ENCODE measurements at regions not wholly inside any gene's neighbourhood (a gene's known extent, or its start where the extent isn't known, plus 50 kb on each side); places are given as distances from the start of the nearest gene placed in this dataset.
"Not testable (repeated sequence)": the region's sequence is repeated elsewhere in the genome, so short reads cannot be mapped to it uniquely, and the experiment has no call there.

DNA sequence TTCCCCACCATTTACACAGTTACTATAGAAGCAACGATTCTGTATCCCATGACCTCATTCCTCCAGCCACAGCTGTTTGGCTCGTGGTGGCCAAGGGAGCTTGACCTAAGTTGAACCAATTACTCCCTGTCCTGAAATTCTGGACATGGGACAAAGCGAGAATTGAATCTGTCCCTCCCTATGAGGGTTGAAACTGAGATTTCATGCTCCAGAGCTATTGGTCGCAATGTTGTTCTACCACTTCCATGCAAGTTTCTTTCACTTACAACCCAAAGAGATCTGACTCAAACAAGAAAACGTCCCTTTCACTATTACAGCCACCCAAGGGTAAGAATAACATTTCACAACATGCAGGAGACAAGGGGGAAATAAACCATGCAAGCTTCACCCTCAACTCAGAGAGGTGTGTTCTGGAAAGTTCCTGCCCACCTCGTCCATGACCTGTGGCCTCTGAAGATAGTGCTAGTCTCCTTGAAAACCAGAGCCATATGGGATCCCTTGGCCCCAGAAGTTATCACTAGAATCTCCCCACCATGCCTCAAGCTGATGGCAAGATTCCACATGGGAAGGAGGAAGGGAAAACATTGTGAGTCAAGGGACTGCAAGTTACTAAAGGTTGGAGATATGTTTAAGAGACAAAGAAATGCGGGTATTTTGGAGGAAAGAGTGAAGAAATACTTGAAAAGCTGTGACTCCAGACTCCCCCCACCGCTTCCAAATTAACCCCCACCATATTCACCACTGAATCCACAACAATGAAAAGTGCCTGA is 74.5 kb upstream of the SRSF6 start:
- WGBS, 2 experiments (ENCODE audit: low coverage in 1 of 2, low lambda C conversion rate in 2 of 2, missing lambda C conversion rate in 2 of 2): 46 to 49% methylated on average over 8 of the region's 8 CpGs
- H3K9ac ChIP-seq: no peak overlapping the region
- H3K4me2 ChIP-seq (ENCODE audit: unreplicated experiment): peak overlapping the region; percentile 36
- no peak overlapping the region for H3K4me3 ChIP-seq
- H3K9me2 ChIP-seq (ENCODE audit: insufficient read depth): no peaks in the 10 kb centered on the region
- H3K9me3 ChIP-seq (ENCODE audit: low read depth): no peaks in the 10 kb centered on the region
- peaks cover 32% of the 10 kb centered on the region for H3F3A ChIP-seq (ENCODE audit: insufficient read depth)
- H3K27ac ChIP-seq: 0 out of 2 replicates have a peak overlapping the region, but pooled peaks have one; percentile 22
- in situ Hi-C loops (cut with MboI): no loop called here
- H3K4me1 ChIP-seq (ENCODE audit: insufficient read depth): peaks cover 41% of the 10 kb centered on the region
- TF ChIP-seq EZH2phosphoT487 (IDR thresholded peaks at IDR 0.05; ENCODE audit: insufficient read depth, low read depth) (no peak), EZH2 (IDR thresholded peaks at IDR 0.05; ENCODE audit: insufficient read depth, poor library complexity, severe bottlenecking) (no peak)
- no peaks in the 10 kb centered on the region for H3K36me3 ChIP-seq (ENCODE audit: low read depth)
- no peaks in the 10 kb centered on the region for H4K20me1 ChIP-seq (ENCODE audit: insufficient read depth)
- DNase-seq: peak; percentile 65
- 0 out of 2 replicates have a peak overlapping the region, but pooled peaks have one; percentile 18 for H2AFZ ChIP-seq
- H3K27me3 ChIP-seq (replicated peaks; ENCODE audit: insufficient read depth): no peaks in the 10 kb centered on the region
- H3K79me2 ChIP-seq (ENCODE audit: insufficient read depth): no peaks in the 10 kb centered on the region

DNA sequence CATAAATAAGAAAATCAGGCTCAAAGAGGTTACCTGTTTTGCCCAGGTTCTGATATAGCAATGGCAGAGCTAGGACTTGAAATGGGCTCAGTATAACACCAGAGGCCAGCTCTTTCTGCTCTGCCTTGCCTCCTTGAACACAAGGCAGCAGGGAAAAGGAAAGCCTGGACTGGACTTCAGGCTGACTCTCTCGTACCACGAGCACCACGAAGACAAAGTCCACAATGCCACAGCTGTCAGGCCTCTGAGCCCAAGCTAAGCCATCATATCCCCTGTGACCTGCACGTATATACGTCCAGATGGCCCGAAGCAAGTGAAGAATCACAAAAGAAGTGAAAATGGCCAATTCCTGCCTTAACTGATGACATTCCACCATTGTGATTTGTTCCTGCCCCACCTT is 75.6 kb upstream of the SRSF6 start:
- H3K9me3 ChIP-seq (ENCODE audit: low read depth); H3K79me2 ChIP-seq (ENCODE audit: insufficient read depth); H3K36me3 ChIP-seq (ENCODE audit: low read depth); DNase-seq; H3K9me2 ChIP-seq (ENCODE audit: insufficient read depth); H4K20me1 ChIP-seq (ENCODE audit: insufficient read depth); H3K27ac ChIP-seq; H2AFZ ChIP-seq; H3K4me2 ChIP-seq (ENCODE audit: unreplicated experiment); H3K9ac ChIP-seq; H3K4me3 ChIP-seq; in situ Hi-C loops (cut with MboI); H3K27me3 ChIP-seq (replicated peaks; ENCODE audit: insufficient read depth): not testable (repeated sequence)
- H3K4me1 ChIP-seq (ENCODE audit: insufficient read depth): peaks cover 34% of the 10 kb centered on the region
- H3F3A ChIP-seq (ENCODE audit: insufficient read depth): peaks cover 32% of the 10 kb centered on the region
- 86 to 97% methylated on average over 6 of the region's 6 CpGs for WGBS, 2 experiments (ENCODE audit: low coverage in 1 of 2, low lambda C conversion rate in 2 of 2, missing lambda C conversion rate in 2 of 2)

DNA sequence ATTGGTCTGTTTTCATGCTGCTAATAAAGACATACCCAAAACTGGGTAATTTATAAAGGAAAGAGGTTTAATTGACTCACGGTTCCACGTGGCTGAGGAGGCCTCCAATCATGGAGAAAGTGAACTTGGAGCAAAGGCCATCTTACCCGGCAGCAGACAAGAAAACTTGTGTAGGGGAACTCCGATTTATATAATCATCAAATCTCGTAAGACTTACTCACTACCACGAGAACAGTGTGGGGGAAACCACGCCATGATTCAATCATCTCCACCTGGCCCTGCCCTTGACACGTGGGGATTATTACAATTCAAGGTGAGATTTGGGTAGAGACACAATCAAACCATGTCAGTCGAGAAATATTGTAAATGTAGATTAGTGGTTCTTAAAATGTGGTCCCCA is 76.2 kb upstream of the SRSF6 start:
- in situ Hi-C loops (cut with MboI); H3K4me3 ChIP-seq; DNase-seq; H3K27me3 ChIP-seq (replicated peaks; ENCODE audit: insufficient read depth); H3K79me2 ChIP-seq (ENCODE audit: insufficient read depth); H4K20me1 ChIP-seq (ENCODE audit: insufficient read depth); H3K36me3 ChIP-seq (ENCODE audit: low read depth); H3K9ac ChIP-seq; H3K9me3 ChIP-seq (ENCODE audit: low read depth); H3K27ac ChIP-seq; H3K9me2 ChIP-seq (ENCODE audit: insufficient read depth); H2AFZ ChIP-seq; H3K4me2 ChIP-seq (ENCODE audit: unreplicated experiment): not testable (repeated sequence)
- peaks cover 34% of the 10 kb centered on the region for H3K4me1 ChIP-seq (ENCODE audit: insufficient read depth)
- 65 to 69% methylated on average over 9 of the region's 9 CpGs for WGBS, 2 experiments (ENCODE audit: low coverage in 1 of 2, low lambda C conversion rate in 2 of 2, missing lambda C conversion rate in 2 of 2)
- H3F3A ChIP-seq (ENCODE audit: insufficient read depth): peaks cover 32% of the 10 kb centered on the region

DNA sequence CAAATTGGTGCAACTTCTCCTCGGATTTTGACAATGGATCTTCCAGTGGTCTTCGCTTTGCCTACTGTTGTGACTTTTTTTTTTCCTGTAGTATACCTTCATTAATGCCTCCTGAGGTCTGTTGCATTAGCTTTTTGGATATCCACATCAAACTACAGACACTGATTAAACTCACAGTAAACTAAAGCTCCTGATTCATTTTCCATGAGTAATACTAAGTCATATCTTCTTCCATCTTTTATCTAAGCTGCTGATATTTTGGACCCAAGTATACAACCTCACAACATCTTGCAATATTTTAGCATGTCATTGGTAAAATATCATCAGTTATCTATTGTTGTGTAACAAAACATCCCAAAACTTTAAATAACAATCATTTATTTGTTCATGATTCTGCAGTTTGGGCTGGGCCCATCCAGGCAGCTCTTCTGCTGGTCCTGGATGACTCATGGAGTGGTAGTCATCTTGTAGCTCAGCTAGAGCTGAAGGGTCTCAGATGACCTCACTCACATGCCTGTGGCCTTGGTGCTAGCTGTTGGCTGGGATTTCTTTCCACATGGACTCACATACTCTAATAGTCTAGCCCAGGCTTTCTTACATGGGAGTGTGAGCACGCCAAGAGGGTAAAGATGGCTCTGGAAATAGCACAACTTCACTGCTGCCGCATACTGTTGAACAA is 78.3 kb upstream of the SRSF6 start:
- Histone ChIP-seq H3K9me2 (ENCODE audit: insufficient read depth) (no peaks in the 10 kb centered on the region), H3F3A (ENCODE audit: insufficient read depth) (peaks cover 39% of the 10 kb centered on the region), H3K27ac (peak overlapping the region; percentile 62), H3K9me3 (ENCODE audit: low read depth) (no peaks in the 10 kb centered on the region), H3K4me1 (ENCODE audit: insufficient read depth) (peaks cover 53% of the 10 kb centered on the region), H3K79me2 (ENCODE audit: insufficient read depth) (no peaks in the 10 kb centered on the region), H3K27me3 (replicated peaks; ENCODE audit: insufficient read depth) (no peaks in the 10 kb centered on the region), H3K4me2 (ENCODE audit: unreplicated experiment) (no peak overlapping the region), H3K9ac (no peak overlapping the region; the same call in 1 of the 2 replicates), H3K4me3 (no peak overlapping the region), H3K36me3 (ENCODE audit: low read depth) (no peaks in the 10 kb centered on the region), H4K20me1 (ENCODE audit: insufficient read depth) (no peaks in the 10 kb centered on the region), H2AFZ (no peak overlapping the region)
- DNase-seq: peak; percentile 98
- in situ Hi-C loops (cut with MboI): no loop called here
- TF ChIP-seq EZH2 (IDR thresholded peaks at IDR 0.05; ENCODE audit: insufficient read depth, poor library complexity, severe bottlenecking) (no peak), EZH2phosphoT487 (IDR thresholded peaks at IDR 0.05; ENCODE audit: insufficient read depth, low read depth) (no peak)
- 36 to 39% methylated on average over 4 of the region's 4 CpGs for WGBS, 2 experiments (ENCODE audit: low coverage in 1 of 2, low lambda C conversion rate in 2 of 2, missing lambda C conversion rate in 2 of 2)

Data from GM23248 (cell line).